ENCODE measurements at regions not wholly inside any gene's neighbourhood (a gene's known extent, or its start where the extent isn't known, plus 50 kb on each side); places are given as distances from the start of the nearest gene placed in this dataset.
A peak's percentile ranks its signal among the peaks of the same experiment; 100 is the strongest.

DNA sequence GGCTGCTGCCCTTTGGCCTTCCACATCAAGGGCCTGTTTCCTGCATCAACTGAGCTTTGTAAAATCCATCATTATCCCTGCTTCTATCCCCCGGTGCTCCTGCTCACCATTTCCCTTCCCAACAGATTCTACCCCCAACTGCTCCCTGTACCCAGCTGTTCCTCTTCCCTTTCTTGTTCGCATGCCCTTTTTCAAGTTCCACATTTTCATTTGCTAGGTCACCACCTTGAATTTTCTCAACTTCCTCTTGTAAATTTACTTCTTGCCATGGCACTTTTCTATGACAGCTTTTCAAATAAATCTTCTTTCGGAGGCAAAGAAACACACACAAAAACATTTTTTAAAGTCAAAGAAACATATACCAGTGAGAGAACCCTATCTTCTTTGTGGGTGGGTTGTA, 330.5 kb upstream of the ADGRL2 start:
- no peak for DNase-seq

DNA sequence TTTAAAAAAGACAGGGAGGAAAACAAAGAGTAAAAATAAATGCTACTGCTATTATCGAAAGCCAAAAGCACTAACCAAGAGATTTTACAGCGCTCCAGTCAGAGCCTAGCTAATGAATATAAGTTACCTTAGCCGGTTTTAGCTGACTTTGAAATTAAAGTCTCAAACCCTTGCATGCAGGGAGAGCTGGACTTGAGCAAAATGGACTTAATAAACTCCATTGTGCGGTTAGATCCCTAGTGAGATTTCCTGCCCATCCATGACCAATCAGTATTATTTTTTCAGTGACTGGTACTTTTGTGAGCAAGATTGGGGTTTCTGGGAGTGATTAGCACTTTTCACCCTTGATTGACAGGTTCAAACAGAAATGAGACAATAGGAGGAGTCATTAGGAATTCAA, 333.4 kb upstream of the ADGRL2 start:
- peak; percentile 44 for DNase-seq

DNA sequence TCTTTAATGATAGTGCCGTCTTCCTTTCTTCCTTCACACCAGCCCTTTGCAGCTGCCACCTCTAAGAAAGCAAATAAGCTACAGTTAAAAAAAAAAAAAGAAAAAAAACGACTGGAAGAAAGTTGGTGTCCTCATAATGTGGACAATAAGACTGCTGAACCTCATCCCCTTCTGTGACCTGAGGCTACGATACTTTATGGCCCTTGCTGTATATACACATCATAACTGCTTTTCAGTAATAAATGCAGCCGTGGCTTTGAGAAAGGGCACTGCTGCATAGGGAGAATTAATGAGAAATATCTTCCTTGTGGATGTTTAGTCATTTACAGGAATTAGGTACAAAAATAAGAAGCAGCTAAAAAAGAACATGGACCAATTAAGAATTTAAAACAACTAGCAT, 333.8 kb upstream of the ADGRL2 start:
- peak; percentile 28 for DNase-seq

DNA sequence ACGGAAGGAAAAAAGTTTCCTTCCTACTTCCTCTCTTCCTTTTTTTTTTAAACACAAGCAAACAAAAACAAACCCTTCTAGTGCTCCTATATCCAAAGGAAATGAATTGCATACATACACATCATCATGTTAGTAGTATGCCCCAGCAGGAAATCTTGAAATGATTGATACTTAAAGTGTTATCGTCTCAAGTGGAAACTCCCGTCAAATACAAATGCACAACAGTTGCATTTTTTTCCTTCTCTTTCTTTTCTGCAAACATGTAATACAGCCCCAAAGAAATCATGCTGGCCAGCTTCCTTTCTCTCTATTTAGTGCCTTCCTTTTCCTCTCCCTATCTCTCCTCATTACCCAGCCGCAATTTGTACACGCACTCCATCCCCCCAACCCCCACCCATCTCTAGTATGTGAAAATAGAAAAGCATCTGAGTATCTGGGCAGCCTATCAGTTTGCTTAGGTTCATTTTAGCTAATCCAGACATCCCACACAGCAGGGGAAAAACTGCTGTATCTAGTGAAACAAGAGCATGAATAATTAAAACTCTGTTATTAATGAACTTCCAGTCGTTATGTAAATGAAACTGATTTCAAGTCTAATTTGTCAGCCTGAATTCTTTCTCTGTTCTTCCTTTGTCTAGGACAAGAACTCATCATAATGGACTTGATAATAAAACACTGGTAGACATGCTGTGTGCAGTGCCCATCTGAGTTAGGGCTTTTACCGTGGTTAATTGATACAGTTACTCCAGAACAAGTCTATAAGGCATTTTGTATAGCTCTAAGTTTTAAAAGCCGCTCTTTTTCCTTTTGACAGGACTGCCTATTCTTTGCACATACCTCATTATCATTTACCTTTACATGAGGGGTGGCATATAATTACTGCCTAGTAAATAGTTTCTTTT, 336.5 kb upstream of the ADGRL2 start:
- peak; percentile 71 for DNase-seq

DNA sequence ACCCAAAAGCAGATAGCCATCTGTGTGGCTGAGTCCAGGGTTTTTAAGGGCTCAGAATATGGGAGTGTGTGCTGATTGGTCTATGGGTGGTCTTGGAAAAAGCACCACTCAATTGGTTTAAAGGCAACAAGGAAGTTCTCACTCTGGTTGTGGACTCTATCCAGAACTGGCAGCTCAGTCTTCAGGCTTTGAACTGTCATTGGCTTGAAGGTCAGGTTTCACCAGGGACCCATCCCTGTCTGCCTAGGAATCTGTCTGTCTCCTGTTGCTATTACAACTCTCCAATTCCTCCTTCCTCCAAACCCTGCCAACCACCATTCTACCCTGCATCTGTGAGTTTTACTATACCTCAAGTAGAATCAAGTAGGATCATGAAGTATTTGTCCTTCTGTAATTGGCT, 341.7 kb upstream of the ADGRL2 start:
- no peak for DNase-seq

DNA sequence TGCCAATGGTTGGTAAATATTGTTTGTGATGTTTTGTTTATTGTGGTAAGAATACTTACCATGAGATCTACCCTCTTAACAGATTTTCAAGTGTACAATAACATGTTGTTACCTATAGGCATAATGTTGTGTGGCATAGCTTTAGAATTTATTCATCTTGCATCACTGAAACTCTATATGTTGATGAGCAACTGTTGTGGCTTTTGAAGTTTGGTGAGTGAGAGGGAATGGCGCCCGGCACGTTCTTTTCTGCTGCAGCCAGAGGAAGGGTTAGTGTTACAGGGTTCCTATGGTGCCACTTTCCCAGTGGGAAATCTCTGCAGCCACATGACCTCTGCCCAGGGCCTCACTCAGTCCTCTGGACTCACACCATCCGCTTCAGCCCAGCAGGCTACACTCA, 342.5 kb upstream of the ADGRL2 start:
- no peak for DNase-seq

DNA sequence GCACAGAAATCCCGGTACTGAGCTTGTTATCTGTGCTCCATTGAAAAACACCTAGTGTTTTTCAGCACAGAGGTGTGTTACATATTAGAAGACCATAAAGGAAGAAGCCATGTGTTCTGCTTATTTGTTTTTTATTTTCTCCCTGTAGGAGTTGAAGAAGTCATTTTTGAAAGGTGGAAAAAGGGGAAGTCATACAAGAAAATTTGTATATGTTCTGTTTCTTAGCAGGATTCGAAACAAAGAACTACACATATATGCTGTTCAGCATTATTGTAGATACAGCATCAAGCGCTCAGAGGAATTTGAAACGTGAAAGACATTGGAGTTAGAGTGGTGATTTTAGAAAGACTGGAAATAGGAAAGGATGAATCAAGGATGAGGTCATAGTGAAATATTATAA, 345.3 kb upstream of the ADGRL2 start:
- no peak for DNase-seq

DNA sequence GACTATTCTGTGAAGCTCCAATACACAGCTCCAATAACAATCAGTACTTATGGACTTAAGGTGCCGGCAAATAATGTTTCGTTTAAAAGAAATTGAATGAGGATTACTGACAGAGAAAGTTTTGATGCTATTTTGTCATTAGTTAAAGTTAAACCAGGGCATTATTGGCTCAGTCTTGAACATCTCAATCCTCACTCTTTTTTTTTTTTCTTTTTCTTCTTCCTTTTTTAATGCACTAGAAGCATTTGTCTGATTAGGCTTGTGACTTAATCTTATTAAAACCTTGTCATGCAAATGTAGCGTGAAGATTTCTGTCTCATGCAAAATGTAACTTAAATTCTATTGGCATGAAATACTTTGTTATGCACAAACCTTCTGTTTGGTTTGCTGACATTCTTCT, 346.8 kb upstream of the ADGRL2 start:
- no peak for DNase-seq

DNA sequence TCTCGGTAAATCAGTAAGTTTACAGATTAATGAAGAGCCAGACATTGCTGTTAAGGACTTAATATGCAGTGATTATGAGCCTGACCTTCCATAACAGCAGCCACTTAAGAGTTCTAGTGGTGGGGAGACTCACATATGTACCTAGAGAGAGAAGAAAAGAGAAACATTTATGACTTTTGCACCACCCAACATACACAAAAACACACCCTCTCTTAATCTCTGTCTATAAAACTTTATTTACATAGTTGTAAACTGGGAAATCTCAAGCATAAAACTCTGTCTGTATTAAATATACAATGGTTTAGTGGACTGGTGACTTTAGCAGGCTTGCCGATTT, 347.4 kb upstream of the ADGRL2 start:
- DNase-seq = no peak

DNA sequence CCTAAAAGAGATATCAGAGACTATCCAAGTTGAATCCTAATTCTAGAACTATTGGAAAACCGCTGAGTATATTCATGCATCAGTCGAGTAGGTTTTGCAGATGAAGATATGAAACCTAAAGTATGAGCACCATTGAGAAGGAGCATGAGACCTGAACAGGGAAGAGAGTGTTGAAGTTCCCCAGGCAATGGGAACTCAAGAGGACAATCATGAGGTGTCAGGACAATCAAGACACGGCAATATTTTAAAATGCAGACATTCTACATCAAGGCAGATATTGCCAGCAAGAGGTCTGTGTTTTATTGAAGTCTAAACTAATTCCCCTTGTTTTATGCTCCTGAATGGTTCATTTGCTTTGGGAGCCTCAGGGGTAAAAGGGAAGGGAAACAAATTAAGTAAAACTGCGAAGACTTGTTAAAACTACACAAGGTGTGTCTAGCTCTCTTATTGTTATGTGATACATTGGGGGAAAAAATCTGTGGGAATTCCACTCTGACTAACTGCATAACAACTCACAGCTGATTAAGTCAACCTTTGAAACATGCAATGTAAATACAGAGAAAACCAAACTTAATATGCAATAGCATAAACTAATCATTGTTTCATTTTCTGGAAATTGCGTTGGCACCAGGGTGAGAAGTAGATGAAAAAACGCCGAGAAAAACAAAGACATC, 347.9 kb upstream of the ADGRL2 start:
- no peak for DNase-seq

DNA sequence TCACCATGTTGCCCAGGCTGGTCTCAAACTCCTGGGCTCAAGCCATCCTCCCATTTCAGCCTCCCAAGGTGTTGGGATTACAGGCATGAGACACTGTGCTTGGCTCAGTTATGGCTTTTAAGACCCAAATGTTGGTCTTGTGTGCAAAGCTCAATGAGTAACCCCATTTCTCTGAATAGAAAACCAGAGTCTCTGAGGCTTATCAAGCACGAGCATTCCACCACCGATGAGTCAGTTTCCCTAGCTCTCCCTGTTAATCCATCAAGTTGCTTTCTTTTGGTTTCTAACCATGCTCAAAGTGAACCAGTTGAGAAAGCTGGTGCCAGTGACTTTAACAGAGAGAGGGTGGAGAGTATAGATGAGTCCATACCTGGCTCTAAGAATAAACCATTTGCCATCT, 350.9 kb upstream of the ADGRL2 start:
- no peak for DNase-seq

DNA sequence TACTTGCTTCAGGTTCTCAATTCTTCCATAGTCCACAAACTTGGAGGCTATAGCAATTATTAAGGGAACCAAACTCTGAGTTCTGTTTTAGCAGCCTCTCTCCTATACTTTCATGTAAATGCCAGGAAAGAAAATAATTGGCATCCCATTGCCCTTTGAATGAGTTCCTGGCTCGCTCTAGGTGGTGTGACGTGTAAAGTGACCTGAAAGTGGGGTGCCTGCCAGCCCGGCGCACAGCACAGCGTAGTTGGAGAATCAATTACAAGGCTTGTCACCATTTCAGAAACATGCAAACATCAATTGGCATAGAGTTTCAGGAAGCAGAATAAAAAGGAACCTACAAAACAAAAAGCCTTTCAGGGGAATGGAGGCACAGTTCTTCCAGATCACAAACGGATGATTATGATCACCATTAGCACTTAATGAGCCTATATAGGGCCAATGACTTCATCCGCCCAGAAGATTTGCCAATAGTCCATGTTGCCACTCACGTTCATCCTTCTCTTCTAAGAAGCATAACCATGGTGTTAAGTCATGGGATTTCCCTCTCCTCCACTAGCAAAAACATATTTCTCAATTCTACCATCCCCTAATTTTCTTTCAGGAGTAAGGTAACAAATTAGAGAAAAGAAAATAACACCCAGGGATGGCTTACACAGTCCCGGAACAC, 354.6 kb upstream of the ADGRL2 start:
- DNase-seq = no peak

DNA sequence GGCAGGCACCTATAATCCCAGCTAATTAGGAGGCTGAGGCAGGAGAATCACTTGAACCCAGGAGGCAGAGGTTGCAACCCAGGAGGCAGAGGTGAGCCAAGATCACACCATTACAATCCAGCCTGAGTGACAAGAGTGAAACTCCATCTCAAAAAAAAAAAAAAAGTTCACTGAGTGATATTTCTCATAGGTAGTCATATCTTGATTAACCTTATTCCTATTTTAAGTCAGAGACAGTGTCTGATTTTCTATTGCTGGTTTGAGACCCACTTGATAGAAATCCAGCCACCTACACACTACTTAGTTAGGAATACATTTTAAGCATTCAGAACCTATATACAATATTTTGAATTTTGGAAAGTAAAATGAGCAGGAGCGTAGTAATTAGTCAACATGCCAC, 357.4 kb upstream of the ADGRL2 start:
- no peak for DNase-seq

DNA sequence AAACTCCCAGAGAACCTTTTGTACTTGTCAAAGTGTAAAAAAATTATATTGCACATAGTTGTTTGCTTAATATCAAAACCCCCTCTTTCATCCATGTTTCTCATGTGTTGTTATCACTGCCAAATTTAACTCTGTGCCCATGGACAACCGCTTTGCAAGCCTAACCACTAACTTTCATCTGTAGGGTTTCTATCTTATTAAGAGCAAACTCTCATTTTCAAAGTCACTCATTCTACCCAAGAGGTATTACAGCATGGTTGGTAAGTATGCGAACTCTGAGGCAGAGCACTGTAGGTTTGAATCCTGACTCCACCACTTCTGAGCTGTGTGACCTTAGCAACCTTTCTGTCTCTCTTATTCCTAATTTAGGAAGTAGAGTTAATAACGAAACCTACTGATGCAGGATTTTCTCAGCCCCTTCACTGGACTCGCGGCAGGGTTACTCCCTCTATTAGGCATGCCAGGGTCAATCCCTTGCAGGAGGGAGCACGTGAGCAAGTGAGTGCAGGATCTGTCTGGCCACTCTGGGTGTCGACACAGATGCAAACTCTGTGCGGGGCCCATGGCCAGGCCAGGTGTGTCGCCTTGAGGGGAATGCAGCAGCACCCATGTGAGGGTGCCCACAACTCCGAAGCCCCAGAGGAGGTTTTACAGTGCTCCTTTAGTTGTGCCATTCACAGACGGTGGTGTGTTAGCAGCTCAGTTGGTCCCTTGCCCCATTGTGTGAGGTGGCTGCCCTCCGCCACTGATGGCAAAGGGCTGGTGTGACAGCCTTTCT, 361.5 kb upstream of the ADGRL2 start:
- DNase-seq = no peak

DNA sequence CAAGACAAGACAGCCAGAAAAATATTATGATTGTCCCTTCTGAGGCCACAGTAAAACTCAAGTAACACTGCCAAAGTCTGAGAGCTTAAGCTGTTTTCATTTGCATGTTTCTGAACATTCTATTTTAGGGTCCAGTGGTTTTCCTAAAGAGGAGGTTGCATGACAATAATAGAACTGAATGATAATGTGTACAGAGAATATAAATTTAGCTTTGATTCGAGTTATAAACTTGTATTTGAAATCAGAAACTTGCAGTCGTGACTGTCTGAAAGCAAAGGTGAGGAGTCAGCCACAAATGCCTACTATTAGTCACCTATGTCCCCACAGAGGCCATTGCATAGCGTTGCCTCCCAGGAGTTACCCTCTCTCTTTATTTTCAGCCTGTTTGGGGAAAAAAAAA, 363.1 kb upstream of the ADGRL2 start:
- DNase-seq = no peak

DNA sequence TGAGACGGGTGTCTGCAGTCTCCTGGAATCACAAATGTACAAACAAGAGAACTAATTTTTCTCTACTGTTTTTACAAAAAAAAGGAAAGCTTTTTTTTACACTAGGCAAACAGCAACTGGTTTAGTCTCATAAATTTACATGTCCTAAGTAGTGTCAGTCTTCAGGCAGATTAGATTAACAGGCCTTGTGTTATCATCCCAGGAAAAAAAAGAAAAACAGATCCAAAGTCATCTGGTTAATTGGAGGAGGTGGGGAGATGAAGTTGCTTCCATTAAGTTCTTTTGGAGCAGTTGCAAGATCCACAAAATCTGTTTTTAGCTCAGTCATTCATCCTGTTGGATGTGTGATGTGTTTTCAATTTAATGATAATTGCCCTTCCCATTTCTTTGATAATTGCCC, 363.5 kb upstream of the ADGRL2 start:
- DNase-seq = no peak

DNA sequence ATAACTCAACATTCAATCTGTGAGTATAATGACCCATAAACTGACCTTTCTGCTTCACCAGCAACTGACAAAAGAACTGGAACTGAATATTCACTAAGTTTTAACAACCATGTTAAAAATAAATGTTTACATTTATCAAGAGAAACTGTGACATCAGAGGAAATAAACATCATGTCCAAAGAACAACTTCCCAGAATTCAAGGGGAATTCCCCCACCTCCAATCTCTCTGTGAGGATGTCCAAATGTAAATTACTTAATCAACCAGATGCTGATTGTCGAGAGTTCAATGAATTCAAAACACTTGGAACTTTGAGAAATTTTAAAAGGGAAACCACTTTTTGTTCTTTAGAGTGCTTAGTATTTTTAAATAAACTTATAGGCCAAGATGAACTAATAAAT, 365.6 kb upstream of the ADGRL2 start:
- DNase-seq = no peak

DNA sequence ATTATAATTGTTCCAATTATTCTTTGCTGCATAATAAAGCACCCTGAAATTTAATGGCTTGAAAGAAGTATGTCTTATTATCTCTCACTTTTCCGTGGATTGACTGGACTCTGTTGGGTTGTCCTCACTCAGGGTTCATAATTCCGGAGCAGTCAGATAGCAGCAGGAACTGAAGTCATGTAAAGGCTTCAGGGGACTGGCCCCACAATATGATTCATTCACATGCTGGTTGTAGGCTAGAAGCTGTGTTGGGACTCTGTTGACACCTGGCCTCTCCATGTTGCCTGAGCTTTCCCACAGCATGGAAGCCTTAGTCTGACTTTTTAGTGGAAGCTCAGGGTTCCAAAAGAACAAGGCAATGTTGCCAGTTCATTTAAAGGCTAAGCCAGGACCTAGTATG, 367.1 kb upstream of the ADGRL2 start:
- DNase-seq = no peak

DNA sequence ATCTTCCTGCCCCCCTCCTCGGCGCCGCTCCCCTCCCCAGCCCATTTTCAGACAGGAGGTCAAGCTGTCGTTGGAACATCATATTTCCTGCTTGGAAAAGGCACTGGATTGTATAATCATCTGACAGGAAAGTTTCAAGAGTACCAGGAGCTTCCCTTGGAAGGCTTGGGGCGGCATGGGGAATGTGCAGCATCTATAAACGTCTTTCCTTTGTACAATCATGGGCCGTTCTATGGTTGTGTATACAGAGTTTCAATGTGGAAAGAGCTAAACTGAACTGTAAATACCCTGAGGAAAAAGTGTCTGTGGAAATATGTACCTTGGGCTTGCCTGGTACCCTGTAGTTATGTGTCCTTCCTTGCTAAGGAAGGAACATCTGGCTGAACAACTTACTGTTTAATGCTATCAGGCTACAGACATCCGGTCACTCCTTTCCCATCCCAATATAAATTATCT, 368.1 kb upstream of the ADGRL2 start:
- peak; percentile 29 for DNase-seq

DNA sequence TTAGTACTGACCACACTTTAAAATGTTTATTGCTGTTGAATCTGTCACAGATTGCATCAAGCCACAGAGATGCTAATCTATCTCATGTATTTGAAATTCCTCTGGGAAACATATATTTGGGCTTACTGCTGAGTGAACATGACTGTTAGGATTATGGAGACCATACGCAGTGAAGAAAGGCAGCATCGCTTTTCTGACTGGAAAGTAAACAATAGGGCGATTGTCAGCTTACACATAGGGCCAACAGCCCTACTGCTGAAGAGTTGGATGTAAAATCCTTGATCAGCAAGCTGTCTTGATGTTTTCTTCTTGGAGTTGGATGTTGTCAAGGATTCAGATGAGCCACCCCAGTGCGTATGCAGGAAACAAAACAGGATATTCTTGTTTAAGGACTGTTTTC, 368.7 kb upstream of the ADGRL2 start:
- no peak for DNase-seq

DNA sequence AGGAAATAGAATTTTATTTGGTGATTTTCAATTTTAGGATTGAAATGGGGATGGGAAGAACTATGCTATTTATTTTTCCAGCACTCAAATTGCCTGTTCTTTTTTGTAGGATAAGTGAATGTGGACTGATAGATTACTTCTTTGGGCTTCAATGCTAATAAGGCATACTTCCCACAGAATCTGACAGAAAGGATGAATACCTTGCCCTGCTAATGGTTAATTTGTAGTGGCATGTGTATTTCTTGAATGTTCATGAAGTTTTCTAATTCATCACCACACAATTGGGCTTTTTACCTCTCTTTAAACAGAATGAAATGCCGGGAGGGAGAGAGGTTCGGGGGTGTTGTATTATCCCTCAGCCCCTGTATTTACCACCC, 369.1 kb upstream of the ADGRL2 start:
- DNase-seq = peak; percentile 75

DNA sequence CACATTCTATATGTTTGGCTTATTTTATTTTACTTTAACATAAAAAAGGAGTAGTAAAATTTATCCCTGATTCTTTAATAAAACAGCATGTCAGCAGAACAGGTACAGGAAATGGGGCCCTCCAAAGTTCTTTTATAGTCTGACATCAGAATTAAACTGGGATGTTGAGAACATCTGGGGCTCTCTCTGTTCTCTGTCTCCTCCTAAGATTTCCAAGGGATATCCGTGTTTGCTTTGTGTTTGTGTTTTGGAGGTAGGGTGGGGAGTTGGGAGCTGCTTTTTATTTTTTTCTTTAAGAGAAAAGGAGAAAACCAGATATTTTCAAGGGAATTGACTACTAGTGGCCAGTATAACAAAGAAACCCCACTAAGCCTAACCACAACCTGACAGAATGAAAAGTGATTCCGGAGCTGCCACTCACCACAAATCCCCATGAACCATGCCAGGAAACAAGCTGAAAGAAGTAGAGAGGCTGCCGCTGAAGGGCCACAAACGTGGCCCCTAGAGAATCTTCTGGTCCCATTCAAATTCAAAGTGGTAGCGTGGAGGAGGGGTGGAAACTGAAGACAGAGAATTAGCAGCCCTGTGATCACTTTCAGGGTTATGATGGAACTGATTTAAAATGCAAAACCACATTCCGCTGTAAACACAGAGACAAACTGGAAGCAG, 369.6 kb upstream of the ADGRL2 start:
- peak; percentile 78 for DNase-seq

Measured in retina (tissue), 1 donor.